HCT116 (cell line): ENCODE measurements at regions not wholly inside any gene's neighbourhood (a gene's known extent, or its start where the extent isn't known, plus 50 kb on each side); places are given as distances from the start of the nearest gene placed in this dataset.

Experiments
- ATAC-seq: fragments of 200-7000 bp; cut with Tn5 transposase; 2 replicates; pipeline ENCODE4 v1.9.1; 2020; ENCODE audit warnings: mild to moderate bottlenecking, moderate library complexity
- BruUV-seq: library from RNA; stranded (reverse); fragments of 400-500 nt; replicated peaks from 2 replicates; lab custom pipeline; 2021; lab: Mats Ljungman, UMichigan
- CTCF ChIA-PET: fragments of 300-600 bp; sonication (Branson Sonifier 250); formaldehyde crosslinking; loops from one replicate; lab custom pipeline; 2021; ENCODE audit warnings: antibody characterized with exemption; lab: Charles Lee
- POLR2A ChIA-PET: fragments of 300-600, 350-600 bp; sonication (Branson Sonifier 250); formaldehyde crosslinking; loops from one replicate; lab custom pipeline; 2021; ENCODE audit warnings: antibody characterized with exemption; lab: Charles Lee
- RAD21 ChIA-PET, 2 experiments: fragments of 300-600 bp; sonication (Branson Sonifier 250); formaldehyde crosslinking; loops; one replicate each; lab custom pipeline; 2023; ENCODE audit warnings: low total read pairs in 2 of 2; ENCODE audit not compliant: uncharacterized antibody in 2 of 2, unreplicated experiment in 2 of 2, low non-redundant PET in 1 of 2; lab: Charles Lee
- DNase-seq: peaks from one replicate; pipeline ENCODE4 v3.0.0-alpha.2; 2010; ENCODE audit warnings: low read depth, low spot score
- H2AFZ ChIP-seq: fragments of 200-600 bp; shearing (Covaris generic), sonication (generic); 2 replicates; pipeline ENCODE4 v1.6.1; 2017; ENCODE audit warnings: low read depth, mixed run types, mixed read lengths, antibody characterized with exemption, low read length; ENCODE audit not compliant: poor library complexity, severe bottlenecking
- H3K27ac ChIP-seq: 2 replicates; pipeline ENCODE4 v1.5.1; 2012; ENCODE audit warnings: low read depth, low read length
- H3K27me3 ChIP-seq: fragments of 200-600 bp; sonication (generic); 2 replicates; pipeline ENCODE4 v1.6.1; 2016; ENCODE audit warnings: mixed run types, low read length, mixed read lengths; ENCODE audit not compliant: insufficient read depth
- H3K36me3 ChIP-seq, 2 experiments: fragments of 200-500 bp in 1 of 2; fragments of 200-600 bp in 1 of 2; sonication (Bioruptor generic) in 1 of 2; sonication (generic) in 1 of 2; 2 replicates each; pipeline versions ENCODE4 v1.5.1 to v1.6.1; 2014 to 2016; ENCODE audit warnings: low read length in 2 of 2, inconsistent platforms in 1 of 2, mixed read lengths in 1 of 2, mixed run types in 1 of 2; ENCODE audit not compliant: insufficient read depth in 2 of 2, control insufficient read depth in 1 of 2
- H3K4me1 ChIP-seq, 2 experiments: fragments of 200-600 bp in 1 of 2; sonication (generic) in 1 of 2; 2 replicates each; pipeline versions ENCODE4 v1.5.1 to v1.6.1; 2012 to 2017; ENCODE audit warnings: low read length in 2 of 2, inconsistent platforms in 1 of 2, mild to moderate bottlenecking in 1 of 2, mixed read lengths in 1 of 2, mixed run types in 1 of 2, moderate library complexity in 1 of 2; ENCODE audit not compliant: insufficient read depth in 2 of 2, control insufficient read depth in 1 of 2
- H3K4me2 ChIP-seq: fragments of 200-600 bp; sonication (generic); 2 replicates; pipeline ENCODE4 v1.6.1; 2017; ENCODE audit warnings: mixed run types, low read length, mixed read lengths
- H3K4me3 ChIP-seq, 2 experiments: fragments of 200-600 bp in 1 of 2; sonication (generic) in 1 of 2; replicated peaks in 1 of 2; 2 replicates each; pipeline ENCODE4 v1.5.1; 2011 to 2016; ENCODE audit warnings: low read length in 2 of 2, control low read depth in 1 of 2, low read depth in 1 of 2, mild to moderate bottlenecking in 1 of 2, mixed read lengths in 1 of 2, mixed run types in 1 of 2
- H3K79me2 ChIP-seq: fragments of 200-600 bp; sonication (generic); 2 replicates; pipeline ENCODE4 v1.6.1; 2017; ENCODE audit warnings: mild to moderate bottlenecking, mixed run types, low read length, moderate library complexity, mixed read lengths; ENCODE audit not compliant: insufficient read depth
- H3K9ac ChIP-seq: fragments of 200-600 bp; sonication (generic); 2 replicates; pipeline ENCODE4 v1.6.1; 2016; ENCODE audit warnings: low read length, mixed read lengths
- H3K9me2 ChIP-seq: fragments of 200-600 bp; sonication (generic), shearing (Covaris generic); 2 replicates; pipeline ENCODE4 v1.6.1; 2017; ENCODE audit warnings: mixed run types, mild to moderate bottlenecking, moderate library complexity; ENCODE audit not compliant: insufficient read depth
- H3K9me3 ChIP-seq, 2 experiments: fragments of 200-500 bp in 1 of 2; fragments of 200-600 bp in 1 of 2; sonication (Bioruptor generic) in 1 of 2; sonication (generic) in 1 of 2; 2 replicates each; pipeline ENCODE4 v1.6.1; 2014 to 2017; ENCODE audit warnings: low read length in 2 of 2, mixed read lengths in 2 of 2, inconsistent platforms in 1 of 2, low read depth in 1 of 2, mild to moderate bottlenecking in 1 of 2, mixed run types in 1 of 2, moderate library complexity in 1 of 2; ENCODE audit not compliant: control insufficient read depth in 1 of 2, insufficient read depth in 1 of 2
- H4K20me1 ChIP-seq: fragments of 200-600 bp; sonication (generic), shearing (Covaris generic); 2 replicates; pipeline ENCODE4 v1.6.1; 2017; ENCODE audit warnings: mixed run types, mild to moderate bottlenecking, moderate library complexity; ENCODE audit not compliant: insufficient read depth
- ATF3 ChIP-seq: IDR thresholded peaks from 2 replicates; pipeline ENCODE4 v1.6.1; 2012
- CBX3 ChIP-seq: IDR thresholded peaks from 2 replicates; pipeline ENCODE4 v1.6.1; 2012; ENCODE audit warnings: low read depth
- CEBPB ChIP-seq: IDR thresholded peaks from 2 replicates; pipeline ENCODE4 v1.6.1; 2012; ENCODE audit warnings: low read depth
- CTCF ChIP-seq, 3 experiments: fragments of 200-600 bp in 1 of 3; sonication (generic) in 1 of 3; IDR thresholded peaks in 2 of 3; conservative IDR thresholded peaks in 1 of 3; 2 replicates each; pipeline ENCODE4 v1.5.1; 2012 to 2017; ENCODE audit warnings: low read depth in 2 of 3, low read length in 2 of 3, antibody characterized with exemption in 1 of 3, borderline replicate concordance in 1 of 3, control low read depth in 1 of 3, mild to moderate bottlenecking in 1 of 3, mixed read lengths in 1 of 3, mixed run types in 1 of 3, moderate library complexity in 1 of 3; ENCODE audit not compliant: insufficient read depth in 1 of 3
- ELF1 ChIP-seq: IDR thresholded peaks from 2 replicates; pipeline ENCODE4 v1.6.1; 2012; ENCODE audit warnings: low read depth, borderline replicate concordance
- EZH2 ChIP-seq: fragments of 200-600 bp; sonication (generic); IDR thresholded peaks from 2 replicates; pipeline ENCODE4 v1.6.1; 2017; ENCODE audit warnings: antibody characterized with exemption, mixed run types
- FOSL1 ChIP-seq: IDR thresholded peaks from 2 replicates; pipeline ENCODE4 v1.6.1; 2012; ENCODE audit warnings: low read depth
- JUND ChIP-seq: IDR thresholded peaks from 2 replicates; pipeline ENCODE4 v1.6.1; 2012
- MAX ChIP-seq: IDR thresholded peaks from 2 replicates; pipeline ENCODE4 v1.6.1; 2012
- POLR2A ChIP-seq: IDR thresholded peaks from 2 replicates; pipeline ENCODE4 v1.7.0; 2011; ENCODE audit warnings: borderline replicate concordance; ENCODE audit not compliant: insufficient read depth, insufficient read length; ENCODE audit errors: extremely low read depth
- POLR2AphosphoS5 ChIP-seq: IDR thresholded peaks from 2 replicates; pipeline ENCODE4 v1.6.1; 2011; ENCODE audit warnings: mild to moderate bottlenecking, low read depth, low read length, moderate library complexity
- REST ChIP-seq: IDR thresholded peaks from 2 replicates; pipeline ENCODE4 v1.6.1; 2012; ENCODE audit warnings: low read depth
- SIN3A ChIP-seq: IDR thresholded peaks from 2 replicates; pipeline ENCODE4 v1.6.1; 2012; ENCODE audit warnings: low read depth
- SP1 ChIP-seq: IDR thresholded peaks from 2 replicates; pipeline ENCODE4 v1.6.1; 2012; ENCODE audit warnings: low read depth
- SRF ChIP-seq: IDR thresholded peaks from 2 replicates; pipeline ENCODE4 v1.6.1; 2012; ENCODE audit warnings: low read depth
- TCF7L2 ChIP-seq: IDR thresholded peaks from 2 replicates; pipeline ENCODE4 v1.7.0; 2011; ENCODE audit warnings: borderline replicate concordance, inconsistent platforms; ENCODE audit not compliant: insufficient read depth, insufficient read length; ENCODE audit errors: extremely low read depth
- YY1 ChIP-seq: IDR thresholded peaks from 2 replicates; pipeline ENCODE4 v1.6.1; 2011; ENCODE audit warnings: low read length, low read depth, moderate library complexity, mild to moderate bottlenecking; ENCODE audit not compliant: insufficient replicate concordance; ENCODE audit errors: extremely low read depth
- ZFX ChIP-seq: fragments of 450-650 bp; IDR thresholded peaks from 2 replicates; pipeline ENCODE4 v1.6.1; 2017
- ZNF274 ChIP-seq: fragments of 200-500 bp; sonication (Bioruptor generic); IDR thresholded peaks from 2 replicates; pipeline ENCODE4 v1.6.1; 2014; ENCODE audit warnings: mild to moderate bottlenecking, low read depth, low read length, inconsistent platforms
- intact Hi-C: fragments of 100-400 bp; cut with micrococcal nuclease; formaldehyde crosslinking; loops from 2 replicates; pipeline ENCODE4 v1.10.0; 2022

- ChIA-PET CTCF (interaction anchor here (0.9 to 4.1 kb wide), 3 partner anchors 91 to 528 kb away, joined by 4 to 23 read pairs (median 9); no protein-coding TSS in a partner anchor), POLR2A (no interaction called here), RAD21 (no interaction called here)
- no peaks in the 10 kb centered on the region for H3K9me2 ChIP-seq
- BruUV-seq = no TSS peak
- ATAC-seq = no peak
- no peak overlapping the region for H3K4me3 ChIP-seq
- intact Hi-C loops = loop anchor here (2.0 kb wide), 1 partner anchor 395 kb away; no protein-coding TSS in a partner anchor
- TF ChIP-seq CTCF (IDR thresholded peaks at IDR 0.05 in 2 of 3, conservative IDR thresholded peaks at IDR 0.05 in 1 of 3; ENCODE audit: borderline replicate concordance in 1 of 3, insufficient read depth in 1 of 3, low read depth in 2 of 3, low read length in 2 of 3) (no peak), CBX3 (no peak), TCF7L2 (no peak), EZH2 (no peak), SIN3A (no peak), MAX (no peak), ZFX (no peak), ZNF274 (no peak), CEBPB (no peak), JUND (no peak), FOSL1 (no peak), SRF (no peak), REST (no peak), POLR2AphosphoS5 (no peak), POLR2A (no peak), SP1 (no peak), YY1 (no peak), ELF1 (no peak), ATF3 (no peak)
- H3K9ac ChIP-seq = no peak overlapping the region
- no peak overlapping the region for H3K27ac ChIP-seq
- peaks cover 11 to 20% of the 10 kb centered on the region in 2 experiments for H3K4me1 ChIP-seq
- H3K27me3 ChIP-seq = peaks cover 16% of the 10 kb centered on the region; the same call in 1 of the 2 replicates
- H3K4me2 ChIP-seq = no peak overlapping the region
- H3K79me2 ChIP-seq = no peaks in the 10 kb centered on the region
- no peaks in the 10 kb centered on the region for H3K36me3 ChIP-seq
- no peak for DNase-seq
- no peak overlapping the region for H2AFZ ChIP-seq
- no peaks in the 10 kb centered on the region for H4K20me1 ChIP-seq
- H3K9me3 ChIP-seq = no peaks in the 10 kb centered on the region
Measured at GRCh38 chr10:123571978-123572377, 94.2 kb upstream of the GPR26 start.
